K562 (cell line): ENCODE measurements at regions not wholly inside any gene's neighbourhood (a gene's known extent, or its start where the extent isn't known, plus 50 kb on each side); places are given as distances from the start of the nearest gene placed in this dataset.

Experiments
- ATAC-seq: fragments of 200-7000 bp; cut with Tn5 transposase; 3 replicates; pipeline ENCODE4 v1.9.1; 2020; ENCODE audit warnings: moderate library complexity
- BruUV-seq: library from RNA; stranded (reverse); fragments of 400-500 nt; replicated peaks from 2 replicates; lab custom pipeline; 2021; lab: Mats Ljungman, UMichigan
- CTCF ChIA-PET: fragments of 300-600 bp; formaldehyde crosslinking; extraction: SDS; loops from one replicate; lab custom pipeline; 2021; ENCODE audit warnings: low intra/inter-chr PET ratio; lab: Yijun Ruan, JAX
- POLR2A ChIA-PET: fragments of 300-600, 350-650 bp; sonication (Branson Sonifier 250); formaldehyde crosslinking; extraction: SDS; loops from one replicate; lab custom pipeline; 2021; ENCODE audit warnings: antibody characterized with exemption, inconsistent platforms; lab: Yijun Ruan, JAX
- DNase-seq, 4 experiments: peaks; one replicate each; pipeline versions ENCODE4 v3.0.0 to v3.0.0-alpha.2; 2011 to 2018; ENCODE audit warnings: low spot score in 3 of 4, mixed read lengths in 3 of 4; ENCODE audit errors: extremely low read depth in 1 of 4
- FAIRE-seq: peaks from 2 replicates; lab custom pipeline; 2011; peaks lifted over from hg19 to GRCh38; lab: Jason Lieb, UNC
- H2AFZ ChIP-seq: 2 replicates; pipeline ENCODE4 v1.6.0; 2011; ENCODE audit warnings: low read depth, low read length, control low read depth, inconsistent platforms
- H3K27ac ChIP-seq: fragments of 200-600 bp; 3 replicates; pipeline ENCODE4 v1.8.0; 2011; ENCODE audit warnings: low read depth, mild to moderate bottlenecking, control low read depth, inconsistent platforms, low read length, moderate library complexity, mixed read lengths; ENCODE audit errors: extremely low read depth
- H3K27me3 ChIP-seq, 2 experiments: fragments of 300-600 bp in 1 of 2; 2 replicates in 1 of 2; 3 replicates in 1 of 2; pipeline versions ENCODE4 v1.6.0 to v1.8.0; 2011; ENCODE audit warnings: inconsistent platforms in 2 of 2, low read length in 2 of 2, mild to moderate bottlenecking in 1 of 2, mixed read lengths in 1 of 2, moderate library complexity in 1 of 2; ENCODE audit not compliant: control insufficient read depth in 2 of 2, insufficient read depth in 2 of 2
- H3K36me3 ChIP-seq: fragments of 300-600 bp; 3 replicates; pipeline ENCODE4 v1.8.0; 2011; ENCODE audit warnings: mild to moderate bottlenecking, low read length, inconsistent platforms; ENCODE audit not compliant: control insufficient read depth, insufficient read depth
- H3K4me1 ChIP-seq, 2 experiments: fragments of 200-600 bp in 1 of 2; replicated peaks in 1 of 2; 2 replicates in 1 of 2; 3 replicates in 1 of 2; pipeline versions ENCODE4 v1.5.1 to v1.8.0; 2011; ENCODE audit warnings: inconsistent platforms in 2 of 2, low read length in 2 of 2, mild to moderate bottlenecking in 1 of 2, mixed read lengths in 1 of 2, moderate library complexity in 1 of 2; ENCODE audit not compliant: control insufficient read depth in 2 of 2, insufficient read depth in 2 of 2
- H3K4me2 ChIP-seq: 2 replicates; pipeline ENCODE4 v1.6.1; 2011; ENCODE audit warnings: low read length, control low read depth, inconsistent platforms, mixed read lengths; ENCODE audit not compliant: insufficient read depth
- H3K4me3 ChIP-seq: fragments of 200-600 bp; sonication (generic), shearing (Covaris generic); 2 replicates; pipeline ENCODE4 v1.5.1; 2016; ENCODE audit warnings: control low read depth, inconsistent platforms
- H3K79me2 ChIP-seq: fragments of 200-600 bp; 3 replicates; pipeline ENCODE4 v1.8.0; 2011; ENCODE audit warnings: low read length, inconsistent platforms; ENCODE audit not compliant: control insufficient read depth, insufficient read depth
- H3K9ac ChIP-seq, 2 experiments: 2 replicates each; pipeline versions ENCODE4 v1.6.0 to v1.6.1; 2011; ENCODE audit warnings: low read depth in 2 of 2, low read length in 2 of 2, control low read depth in 1 of 2, inconsistent platforms in 1 of 2, mild to moderate bottlenecking in 1 of 2, mixed read lengths in 1 of 2; ENCODE audit not compliant: insufficient read depth in 1 of 2
- H3K9me1 ChIP-seq: one replicate; pipeline ENCODE4 v1.6.0; 2011; ENCODE audit warnings: inconsistent platforms, mild to moderate bottlenecking, low read length, moderate library complexity; ENCODE audit not compliant: control insufficient read depth, insufficient read depth
- H3K9me3 ChIP-seq: replicated peaks from 2 replicates; pipeline ENCODE4 v1.5.1; 2011; ENCODE audit warnings: low read depth, low read length, inconsistent platforms; ENCODE audit not compliant: control insufficient read depth, insufficient read depth
- H4K20me1 ChIP-seq: replicated peaks from 2 replicates; pipeline ENCODE4 v1.6.1; 2011; ENCODE audit warnings: low read length, inconsistent platforms, mixed read lengths; ENCODE audit not compliant: control insufficient read depth, insufficient read depth
- ATF6 ChIP-seq: sonication (generic); formaldehyde crosslinking; IDR thresholded peaks from 2 replicates; pipeline ENCODE4 v1.4.0; 2020; ENCODE audit warnings: mild to moderate bottlenecking, missing genetic modification reagents
- HNRNPL ChIP-seq: fragments of 200-400 bp; formaldehyde crosslinking; IDR thresholded peaks from 2 replicates; pipeline ENCODE4 v1.6.1; 2017; ENCODE audit warnings: low read depth, mild to moderate bottlenecking, low read length
- MCM2 ChIP-seq: fragments of 450-650 bp; IDR thresholded peaks from 2 replicates; pipeline ENCODE4 v1.6.1; 2017; ENCODE audit warnings: low read depth, mild to moderate bottlenecking
- MIER1 ChIP-seq: fragments of 450-650 bp; IDR thresholded peaks from 2 replicates; pipeline ENCODE4 v1.6.1; 2016; ENCODE audit warnings: antibody characterized with exemption, mild to moderate bottlenecking, low read depth
- MXI1 ChIP-seq: IDR thresholded peaks from 2 replicates; pipeline ENCODE4 v1.6.1; 2011; ENCODE audit warnings: low read depth, mild to moderate bottlenecking, improper control_type of control experiment, low read length
- NR2C2 ChIP-seq, 2 experiments: fragments of 200-800 bp in 1 of 2; sonication (Bioruptor generic) in 1 of 2; sonication (generic) in 1 of 2; formaldehyde crosslinking in 1 of 2; IDR thresholded peaks; 2 replicates each; pipeline versions ENCODE4 v1.6.1 to v1.8.0; 2016 to 2022; ENCODE audit warnings: mild to moderate bottlenecking in 1 of 2, missing compliant biosample characterization in 1 of 2, missing genetic modification characterization in 1 of 2, missing genetic modification reagents in 1 of 2
- PHF8 ChIP-seq: fragments of 200-600 bp; sonication (generic); IDR thresholded peaks from 2 replicates; pipeline ENCODE4 v1.6.1; 2012; ENCODE audit warnings: mixed run types, mild to moderate bottlenecking, inconsistent platforms, low read length, moderate library complexity, borderline replicate concordance
- PRDM10 ChIP-seq: fragments of 450-650 bp; IDR thresholded peaks from 2 replicates; pipeline ENCODE4 v1.6.1; 2018; ENCODE audit not compliant: partially characterized antibody
- SLC30A9 ChIP-seq: fragments of 250-450 bp; sonication (Bioruptor Pico); IDR thresholded peaks from 2 replicates; pipeline ENCODE4 v1.8.0; 2022; ENCODE audit warnings: mild to moderate bottlenecking, moderate library complexity
- SPI1 ChIP-seq: IDR thresholded peaks from 2 replicates; pipeline ENCODE4 v1.6.1; 2011; ENCODE audit warnings: low read depth, low read length, control low read depth, borderline replicate concordance
- SRSF9 ChIP-seq: fragments of 200-400 bp; formaldehyde crosslinking; IDR thresholded peaks from 2 replicates; pipeline ENCODE4 v1.6.1; 2017; ENCODE audit warnings: low read depth, low read length, borderline replicate concordance
- TAF9B ChIP-seq: fragments of 450-650 bp; IDR thresholded peaks from 2 replicates; pipeline ENCODE4 v1.6.1; 2018; ENCODE audit warnings: mild to moderate bottlenecking; ENCODE audit not compliant: partially characterized antibody
- TCF15 ChIP-seq: fragments of 250-450 bp; sonication (Bioruptor Pico); IDR thresholded peaks from 2 replicates; pipeline ENCODE4 v1.8.0; 2022; ENCODE audit warnings: moderate library complexity, mild to moderate bottlenecking, inconsistent platforms
- ZBTB2 ChIP-seq: fragments of 450-650 bp; IDR thresholded peaks from 2 replicates; pipeline ENCODE4 v1.6.1; 2016; ENCODE audit warnings: antibody characterized with exemption
- ZNF431 ChIP-seq: sonication (generic); formaldehyde crosslinking; IDR thresholded peaks from 2 replicates; pipeline ENCODE4 v1.8.0; 2022; ENCODE audit warnings: mild to moderate bottlenecking, missing genetic modification reagents
- WGBS: fragments of 100-300 bp; shearing (Covaris generic); methylation state at CpG from one replicate; pipeline ENCODE4 v1.1.6; 2016; ENCODE audit warnings: low coverage, mixed read lengths; ENCODE audit not compliant: insufficient coverage; ENCODE audit errors: missing lambda C conversion rate; 5-methylcytosine and 5-hydroxymethylcytosine counted together
- in situ Hi-C: fragments of 300-500 bp; cut with MboI; formaldehyde crosslinking; loops from 4 replicates; pipeline ENCODE4 v1.15.0; 2018; ENCODE audit warnings: inconsistent platforms, mixed read lengths
- intact Hi-C: fragments of 100-400 bp; cut with micrococcal nuclease; formaldehyde crosslinking; loops from 2 replicates; pipeline ENCODE4 v1.14.2; 2022

- H4K20me1 ChIP-seq: no peaks in the 10 kb centered on the region
- no peak overlapping the region for H3K27ac ChIP-seq
- CTCF ChIA-PET: no interaction called here
- 0% methylated on average over 5 of the region's 5 CpGs for WGBS
- no peak for FAIRE-seq
- no peak overlapping the region for H3K9ac ChIP-seq
- no peaks in the 10 kb centered on the region for H3K27me3 ChIP-seq
- H3K9me3 ChIP-seq: 0 out of 2 replicates have a peak, but pooled peaks cover 3% of the 10 kb centered on the region
- intact Hi-C loops: loop anchor here (10.0 kb wide), 1 partner anchor 128 kb away; the partner anchor contains the start of genes LOC128125822 and PTP4A1
- POLR2A ChIA-PET: no interaction called here
- no peaks in the 10 kb centered on the region for H3K9me1 ChIP-seq
- H3K36me3 ChIP-seq: no peaks in the 10 kb centered on the region
- in situ Hi-C loops: no loop called here
- no peak for ATAC-seq
- H3K4me3 ChIP-seq: no peak overlapping the region
- H2AFZ ChIP-seq: no peak overlapping the region
- H3K79me2 ChIP-seq: no peaks in the 10 kb centered on the region
- no TSS peak for BruUV-seq
- H3K4me2 ChIP-seq: no peak overlapping the region
- DNase-seq: no peak
- H3K4me1 ChIP-seq: no peaks in the 10 kb centered on the region; a peak in 1 of 5 replicates
- no peak for TF ChIP-seq SPI1
- TF ChIP-seq MIER1: no peak
- TF ChIP-seq PHF8: no peak
- no peak for TF ChIP-seq ATF6 (CRISPR knock-in tag)
- TF ChIP-seq TCF15 (CRISPR knock-in tag): no peak
- TF ChIP-seq MXI1: no peak
- no peak for TF ChIP-seq NR2C2 (CRISPR knock-in tag; IDR thresholded peaks at IDR 0.05)
- TF ChIP-seq NR2C2 (tag; IDR thresholded peaks at IDR 0.05): no peak
- TF ChIP-seq TAF9B: no peak
- no peak for TF ChIP-seq ZBTB2
- TF ChIP-seq PRDM10: no peak
- TF ChIP-seq SLC30A9 (CRISPR knock-in tag): no peak
- TF ChIP-seq MCM2: no peak
- TF ChIP-seq ZNF431: no peak
- no peak for TF ChIP-seq HNRNPL
- TF ChIP-seq SRSF9: no peak
These were observed 125.9 kb upstream of the LOC128125822 start for GRCh38 chr6:63446405-63446804.
